ENCODE measurements at regions not wholly inside any gene's neighbourhood (a gene's known extent, or its start where the extent isn't known, plus 50 kb on each side); places are given as distances from the start of the nearest gene placed in this dataset.

GRCh38 chr2:8574196-8575037, 107.4 kb upstream of the ID2 start:
- TF ChIP-seq YY1 (IDR thresholded peaks at IDR 0.05; ENCODE audit: insufficient read depth, insufficient read length): no peak
- no peak for TF ChIP-seq ZNF274 (IDR thresholded peaks at IDR 0.05; ENCODE audit: low read depth, low read length)

Data from NT2/D1 (cell line).